ENCODE measurements at regions not wholly inside any gene's neighbourhood (a gene's known extent, or its start where the extent isn't known, plus 50 kb on each side); places are given as distances from the start of the nearest gene placed in this dataset.
"Not testable (repeated sequence)": the region's sequence is repeated elsewhere in the genome, so short reads cannot be mapped to it uniquely, and the experiment has no call there.

- Histone ChIP-seq H3K9ac (ENCODE audit: low read depth in 1 of 2, low read length in 2 of 2) (no peak overlapping the region), H3K4me1 (ENCODE audit: control insufficient read depth in 1 of 2, insufficient read depth in 2 of 2, low read length in 2 of 2) (no peaks in the 10 kb centered on the region), H3K4me3 (ENCODE audit: low read depth in 1 of 2, low read length in 2 of 2) (no peak overlapping the region), H3K36me3 (ENCODE audit: control insufficient read depth in 1 of 2, insufficient read depth in 2 of 2, low read length in 2 of 2) (no peaks in the 10 kb centered on the region), H3K27ac (ENCODE audit: low read depth, low read length) (no peak overlapping the region), H3K27me3 (ENCODE audit: control insufficient read depth in 1 of 2, insufficient read depth in 2 of 2, low read length in 2 of 2) (no peaks in the 10 kb centered on the region), H3K9me3 (ENCODE audit: control insufficient read depth in 1 of 2, low read length in 2 of 2) (no peaks in the 10 kb centered on the region)
Observed at GRCh38 chr14:83042858-83043257, 1509.2 kb upstream of the SEL1L start.

DNA sequence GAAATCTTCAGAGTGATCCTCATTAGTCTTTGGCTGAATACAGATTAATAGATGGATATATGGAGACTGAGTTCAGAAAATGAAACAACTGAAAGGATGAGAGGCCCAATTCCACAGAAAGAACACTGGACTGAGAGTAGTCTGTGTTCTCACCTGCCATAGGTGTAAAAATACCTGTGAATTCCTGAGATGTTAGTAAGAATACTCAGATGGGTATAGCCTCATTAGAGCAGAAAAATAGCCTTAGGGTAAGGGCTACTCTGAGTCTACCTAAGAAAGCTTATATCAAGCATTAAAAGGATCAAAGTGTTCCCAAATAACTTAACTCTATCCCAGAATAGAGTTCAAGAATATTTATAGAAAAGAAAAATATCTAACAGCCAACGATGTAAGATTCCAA lies 1510.3 kb upstream of the SEL1L start:
- H3K27ac ChIP-seq (ENCODE audit: low read depth, low read length) = no peak overlapping the region
- no peaks in the 10 kb centered on the region for H3K4me1 ChIP-seq (ENCODE audit: control insufficient read depth in 1 of 2, insufficient read depth in 2 of 2, low read length in 2 of 2)
- no peak overlapping the region for H3K9ac ChIP-seq (ENCODE audit: low read depth in 1 of 2, low read length in 2 of 2)
- H3K27me3 ChIP-seq (ENCODE audit: control insufficient read depth in 1 of 2, insufficient read depth in 2 of 2, low read length in 2 of 2) = no peaks in the 10 kb centered on the region
- no peak overlapping the region for H3K4me3 ChIP-seq (ENCODE audit: low read depth in 1 of 2, low read length in 2 of 2)
- H3K9me3 ChIP-seq (ENCODE audit: control insufficient read depth in 1 of 2, low read length in 2 of 2) = no peaks in the 10 kb centered on the region
- H3K36me3 ChIP-seq (ENCODE audit: control insufficient read depth in 1 of 2, insufficient read depth in 2 of 2, low read length in 2 of 2) = no peaks in the 10 kb centered on the region

DNA sequence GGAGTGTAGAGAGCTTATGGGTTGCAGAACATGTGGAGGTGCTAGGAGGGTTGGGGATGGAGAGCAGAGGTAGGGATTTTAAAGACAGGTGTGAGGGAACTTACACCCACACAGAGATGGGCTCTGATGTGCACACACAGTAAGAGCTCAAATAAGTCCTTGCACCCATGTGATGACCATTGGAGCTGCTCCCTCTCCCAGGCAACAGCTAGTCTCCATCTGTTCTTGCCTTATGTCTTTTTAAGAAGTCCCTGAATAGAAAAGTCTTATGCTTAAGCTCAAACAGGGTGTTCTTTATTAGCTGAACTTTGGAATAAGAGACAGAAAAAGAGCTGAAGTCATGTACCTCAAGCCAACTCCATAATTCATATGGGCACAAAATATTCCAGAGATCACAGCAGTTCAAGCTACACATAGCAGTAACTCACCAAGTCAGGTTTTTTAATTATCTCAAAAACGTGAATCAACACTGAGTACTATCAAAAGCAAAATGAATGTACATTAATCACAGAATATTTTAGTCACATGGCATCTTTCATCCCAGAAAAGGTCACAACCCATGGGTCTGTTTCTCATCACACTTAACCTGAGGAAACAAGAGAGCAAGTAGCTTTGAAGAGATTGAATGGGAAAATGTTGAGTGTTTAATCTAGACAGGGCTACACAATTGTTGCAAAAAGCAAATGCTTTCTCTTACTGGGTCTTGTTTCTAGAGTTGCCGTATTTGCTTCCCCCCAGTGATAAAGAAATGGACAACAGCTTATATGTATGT lies 1513.6 kb upstream of the SEL1L start:
- no peaks in the 10 kb centered on the region for H3K9me3 ChIP-seq (ENCODE audit: control insufficient read depth in 1 of 2, low read length in 2 of 2)
- no peak overlapping the region for H3K9ac ChIP-seq (ENCODE audit: low read depth in 1 of 2, low read length in 2 of 2)
- H3K4me3 ChIP-seq (ENCODE audit: low read depth in 1 of 2, low read length in 2 of 2) = no peak overlapping the region
- no peaks in the 10 kb centered on the region for H3K36me3 ChIP-seq (ENCODE audit: control insufficient read depth in 1 of 2, insufficient read depth in 2 of 2, low read length in 2 of 2)
- no peaks in the 10 kb centered on the region for H3K4me1 ChIP-seq (ENCODE audit: control insufficient read depth in 1 of 2, insufficient read depth in 2 of 2, low read length in 2 of 2)
- no peak overlapping the region for H3K27ac ChIP-seq (ENCODE audit: low read depth, low read length)
- H3K27me3 ChIP-seq (ENCODE audit: control insufficient read depth in 1 of 2, insufficient read depth in 2 of 2, low read length in 2 of 2) = no peaks in the 10 kb centered on the region

GRCh38 chr14:83053022-83053710 lies 1519.5 kb upstream of the SEL1L start:
- H3K36me3 ChIP-seq (ENCODE audit: control insufficient read depth in 1 of 2, insufficient read depth in 2 of 2, low read length in 2 of 2) = no peaks in the 10 kb centered on the region
- H3K27ac ChIP-seq (ENCODE audit: low read depth, low read length) = no peak overlapping the region
- H3K9me3 ChIP-seq (ENCODE audit: control insufficient read depth in 1 of 2, low read length in 2 of 2) = peaks cover 0 to 2% of the 10 kb centered on the region in 2 donors
- no peak overlapping the region for H3K9ac ChIP-seq (ENCODE audit: low read depth in 1 of 2, low read length in 2 of 2)
- no peaks in the 10 kb centered on the region for H3K4me1 ChIP-seq (ENCODE audit: control insufficient read depth in 1 of 2, insufficient read depth in 2 of 2, low read length in 2 of 2)
- no peaks in the 10 kb centered on the region for H3K27me3 ChIP-seq (ENCODE audit: control insufficient read depth in 1 of 2, insufficient read depth in 2 of 2, low read length in 2 of 2)
- H3K4me3 ChIP-seq (ENCODE audit: low read depth in 1 of 2, low read length in 2 of 2) = no peak overlapping the region

- H3K36me3 ChIP-seq (ENCODE audit: control insufficient read depth in 1 of 2, insufficient read depth in 2 of 2, low read length in 2 of 2) = no peaks in the 10 kb centered on the region
- H3K9ac ChIP-seq (ENCODE audit: low read depth in 1 of 2, low read length in 2 of 2) = no peak overlapping the region
- H3K27ac ChIP-seq (ENCODE audit: low read depth, low read length) = no peak overlapping the region
- peaks cover 0 to 2% of the 10 kb centered on the region in 2 donors for H3K9me3 ChIP-seq (ENCODE audit: control insufficient read depth in 1 of 2, low read length in 2 of 2)
- no peaks in the 10 kb centered on the region for H3K4me1 ChIP-seq (ENCODE audit: control insufficient read depth in 1 of 2, insufficient read depth in 2 of 2, low read length in 2 of 2)
- H3K4me3 ChIP-seq (ENCODE audit: low read depth in 1 of 2, low read length in 2 of 2) = no peak overlapping the region
- H3K27me3 ChIP-seq (ENCODE audit: control insufficient read depth in 1 of 2, insufficient read depth in 2 of 2, low read length in 2 of 2) = no peaks in the 10 kb centered on the region
Observed at GRCh38 chr14:83058068-83058467, 1524.4 kb upstream of the SEL1L start.

GRCh38 chr14:83071888-83072501 lies 1538.3 kb upstream of the SEL1L start:
- H3K27me3 ChIP-seq (ENCODE audit: control insufficient read depth in 1 of 2, insufficient read depth in 2 of 2, low read length in 2 of 2) = no peaks in the 10 kb centered on the region
- H3K4me1 ChIP-seq (ENCODE audit: control insufficient read depth in 1 of 2, insufficient read depth in 2 of 2, low read length in 2 of 2) = no peaks in the 10 kb centered on the region
- H3K9ac ChIP-seq (ENCODE audit: low read depth in 1 of 2, low read length in 2 of 2) = no peak overlapping the region
- H3K36me3 ChIP-seq (ENCODE audit: control insufficient read depth in 1 of 2, insufficient read depth in 2 of 2, low read length in 2 of 2) = no peaks in the 10 kb centered on the region
- H3K27ac ChIP-seq (ENCODE audit: low read depth, low read length) = no peak overlapping the region
- peaks cover 0 to under 1% of the 10 kb centered on the region in 2 donors for H3K9me3 ChIP-seq (ENCODE audit: control insufficient read depth in 1 of 2, low read length in 2 of 2)
- no peak overlapping the region for H3K4me3 ChIP-seq (ENCODE audit: low read depth in 1 of 2, low read length in 2 of 2)

GRCh38 chr14:83085136-83085535 lies 1551.5 kb upstream of the SEL1L start:
- no peaks in the 10 kb centered on the region for H3K4me1 ChIP-seq (ENCODE audit: control insufficient read depth in 1 of 2, insufficient read depth in 2 of 2, low read length in 2 of 2)
- H3K4me3 ChIP-seq (ENCODE audit: low read depth in 1 of 2, low read length in 2 of 2) = no peak overlapping the region
- no peaks in the 10 kb centered on the region for H3K36me3 ChIP-seq (ENCODE audit: control insufficient read depth in 1 of 2, insufficient read depth in 2 of 2, low read length in 2 of 2)
- no peak overlapping the region for H3K27ac ChIP-seq (ENCODE audit: low read depth, low read length)
- H3K9ac ChIP-seq (ENCODE audit: low read depth in 1 of 2, low read length in 2 of 2) = no peak overlapping the region
- no peaks in the 10 kb centered on the region for H3K27me3 ChIP-seq (ENCODE audit: control insufficient read depth in 1 of 2, insufficient read depth in 2 of 2, low read length in 2 of 2)
- no peaks in the 10 kb centered on the region for H3K9me3 ChIP-seq (ENCODE audit: control insufficient read depth in 1 of 2, low read length in 2 of 2)

DNA sequence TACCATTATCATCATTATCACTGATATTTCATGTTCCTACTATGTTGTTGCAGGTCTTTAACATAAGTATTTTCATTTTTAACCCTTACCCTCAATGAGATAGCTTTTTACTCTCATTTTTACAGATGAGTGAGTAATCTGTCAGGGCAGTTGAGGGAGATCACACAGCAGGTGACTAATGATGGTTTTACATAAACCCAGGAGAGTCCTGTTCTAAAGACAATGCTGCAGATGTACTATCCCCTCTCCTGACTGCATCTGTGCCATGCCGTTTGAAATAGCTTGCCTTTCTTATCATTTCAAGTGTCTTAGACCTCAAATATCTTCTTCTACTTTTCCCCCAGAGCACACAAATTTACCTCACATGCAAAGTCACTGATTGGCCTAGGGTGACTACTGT lies 1552.1 kb upstream of the SEL1L start:
- no peak overlapping the region for H3K4me3 ChIP-seq (ENCODE audit: low read depth in 1 of 2, low read length in 2 of 2)
- H3K9me3 ChIP-seq (ENCODE audit: control insufficient read depth in 1 of 2, low read length in 2 of 2) = no peaks in the 10 kb centered on the region
- H3K9ac ChIP-seq (ENCODE audit: low read depth in 1 of 2, low read length in 2 of 2) = no peak overlapping the region
- H3K36me3 ChIP-seq (ENCODE audit: control insufficient read depth in 1 of 2, insufficient read depth in 2 of 2, low read length in 2 of 2) = no peaks in the 10 kb centered on the region
- H3K4me1 ChIP-seq (ENCODE audit: control insufficient read depth in 1 of 2, insufficient read depth in 2 of 2, low read length in 2 of 2) = no peaks in the 10 kb centered on the region
- H3K27me3 ChIP-seq (ENCODE audit: control insufficient read depth in 1 of 2, insufficient read depth in 2 of 2, low read length in 2 of 2) = no peaks in the 10 kb centered on the region
- H3K27ac ChIP-seq (ENCODE audit: low read depth, low read length) = no peak overlapping the region

DNA sequence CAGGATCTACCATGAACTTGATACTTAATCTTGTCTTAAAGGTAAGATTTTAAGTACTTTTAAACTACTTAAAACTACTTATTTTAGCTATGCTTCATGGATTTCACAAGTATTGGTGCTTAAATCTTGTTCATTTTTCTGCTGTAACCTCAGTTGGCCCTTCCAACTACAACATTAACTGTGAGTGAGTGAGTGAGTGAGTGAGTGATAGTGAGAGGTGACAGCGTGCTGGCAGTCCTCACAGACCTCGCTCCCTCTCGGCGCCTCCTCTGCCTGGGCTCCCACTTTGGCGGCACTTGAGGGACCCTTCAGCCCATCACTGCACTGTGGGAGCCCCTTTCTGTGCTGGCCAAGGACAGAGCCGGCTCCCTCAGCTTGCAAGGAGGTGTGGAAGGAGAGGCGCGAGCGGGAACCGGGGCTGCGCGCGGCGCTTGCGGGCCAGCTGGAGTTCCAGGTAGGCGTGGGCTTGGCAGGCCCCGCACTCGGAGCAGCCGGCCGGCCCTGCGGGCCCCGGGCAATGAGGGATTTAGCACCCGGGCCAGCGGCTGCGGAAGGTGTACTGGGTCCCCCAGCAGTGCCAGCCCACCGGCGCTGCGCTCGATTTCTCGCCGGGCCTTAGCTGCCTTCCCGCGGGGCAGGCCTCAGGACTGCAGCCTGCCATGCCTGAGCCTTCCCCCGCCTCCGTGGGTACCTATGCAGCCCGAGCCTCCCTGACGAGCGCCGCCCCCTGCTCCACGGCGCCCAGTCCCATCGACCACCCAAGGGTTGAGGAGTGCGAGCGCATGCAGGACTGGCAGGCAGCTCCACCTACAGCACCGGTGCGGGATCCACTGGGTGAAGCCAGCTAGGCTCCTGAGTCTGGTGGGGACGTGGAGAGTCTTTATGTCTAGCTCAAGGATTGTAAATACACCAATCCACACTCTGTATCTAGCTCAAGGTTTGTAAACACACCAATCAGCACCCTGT lies 1558.6 kb upstream of the SEL1L start:
- not testable (repeated sequence) for H3K9me3 ChIP-seq (ENCODE audit: control insufficient read depth in 1 of 2, low read length in 2 of 2); H3K27me3 ChIP-seq (ENCODE audit: control insufficient read depth in 1 of 2, insufficient read depth in 2 of 2, low read length in 2 of 2); H3K9ac ChIP-seq (ENCODE audit: low read depth in 1 of 2, low read length in 2 of 2); H3K4me1 ChIP-seq (ENCODE audit: control insufficient read depth in 1 of 2, insufficient read depth in 2 of 2, low read length in 2 of 2); H3K4me3 ChIP-seq (ENCODE audit: low read depth in 1 of 2, low read length in 2 of 2); H3K27ac ChIP-seq (ENCODE audit: low read depth, low read length); H3K36me3 ChIP-seq (ENCODE audit: control insufficient read depth in 1 of 2, insufficient read depth in 2 of 2, low read length in 2 of 2)
